Endodermal cell (in vitro differentiated cells): ENCODE measurements at regions not wholly inside any gene's neighbourhood (a gene's known extent, or its start where the extent isn't known, plus 50 kb on each side); places are given as distances from the start of the nearest gene placed in this dataset.

ENCODE experiments used
- DNase-seq: peaks from one replicate; pipeline ENCODE4 v3.0.0-alpha.2; 2017
- H3K27ac ChIP-seq: 2 replicates; pipeline ENCODE4 v1.5.1; 2013; ENCODE audit warnings: mild to moderate bottlenecking, low read depth, low read length, moderate library complexity
- H3K27me3 ChIP-seq: 2 replicates; pipeline ENCODE4 v1.6.1; 2013; ENCODE audit warnings: mild to moderate bottlenecking, low read length, moderate library complexity; ENCODE audit not compliant: insufficient read depth, control insufficient read depth, poor library complexity, severe bottlenecking
- H3K36me3 ChIP-seq: 2 replicates; pipeline ENCODE4 v1.7.0; 2013; ENCODE audit warnings: mild to moderate bottlenecking, low read length, moderate library complexity; ENCODE audit not compliant: control insufficient read depth, insufficient read depth
- H3K4me1 ChIP-seq: one replicate; pipeline ENCODE4 v1.7.0; 2013; ENCODE audit warnings: low read length; ENCODE audit not compliant: control insufficient read depth, insufficient read depth
- H3K4me3 ChIP-seq: 2 replicates; pipeline ENCODE4 v1.5.1; 2013; ENCODE audit warnings: mild to moderate bottlenecking, low read length, moderate library complexity
- H3K9ac ChIP-seq: 2 replicates; pipeline ENCODE4 v1.6.1; 2013; ENCODE audit warnings: mild to moderate bottlenecking, low read length, moderate library complexity; ENCODE audit not compliant: poor library complexity, severe bottlenecking; ENCODE audit errors: extremely low read depth
- H3K9me3 ChIP-seq: 2 replicates; pipeline ENCODE4 v1.6.1; 2013; ENCODE audit warnings: mild to moderate bottlenecking, low read length, moderate library complexity; ENCODE audit not compliant: control insufficient read depth
- H3K27ac Mint-ChIP-seq: 2 replicates; pipeline ENCODE4 v1.8.0; 2020; ENCODE audit warnings: mixed read lengths
- H3K27me3 Mint-ChIP-seq: 2 replicates; pipeline ENCODE4 v1.8.0; 2021; ENCODE audit warnings: mild to moderate bottlenecking, mixed read lengths; ENCODE audit not compliant: insufficient read depth
- H3K36me3 Mint-ChIP-seq: 2 replicates; pipeline ENCODE4 v1.8.0; 2020; ENCODE audit warnings: low read depth, mixed read lengths
- H3K4me1 Mint-ChIP-seq: 2 replicates; pipeline ENCODE4 v1.8.0; 2020; ENCODE audit warnings: mixed read lengths
- H3K4me3 Mint-ChIP-seq: 2 replicates; pipeline ENCODE4 v1.8.0; 2020; ENCODE audit warnings: mild to moderate bottlenecking, moderate library complexity, mixed read lengths
- H3K9me3 Mint-ChIP-seq: 2 replicates; pipeline ENCODE4 v1.8.0; 2020; ENCODE audit warnings: mild to moderate bottlenecking, mixed read lengths
- CTCF ChIP-seq: fragments of 200-600 bp; sonication (generic); conservative IDR thresholded peaks from 2 replicates; pipeline ENCODE4 v1.5.0; 2021; ENCODE audit warnings: antibody characterized with exemption, mild to moderate bottlenecking
- WGBS, 2 experiments: methylation state at CpG; one replicate each; pipeline versions ENCODE4 v1.1.5 to v1.1.7; 2013; ENCODE audit warnings: missing lambda C conversion rate in 2 of 2, mixed read lengths in 1 of 2; ENCODE audit not compliant: insufficient coverage in 1 of 2, insufficient read length in 1 of 2; 5-methylcytosine and 5-hydroxymethylcytosine counted together

DNA sequence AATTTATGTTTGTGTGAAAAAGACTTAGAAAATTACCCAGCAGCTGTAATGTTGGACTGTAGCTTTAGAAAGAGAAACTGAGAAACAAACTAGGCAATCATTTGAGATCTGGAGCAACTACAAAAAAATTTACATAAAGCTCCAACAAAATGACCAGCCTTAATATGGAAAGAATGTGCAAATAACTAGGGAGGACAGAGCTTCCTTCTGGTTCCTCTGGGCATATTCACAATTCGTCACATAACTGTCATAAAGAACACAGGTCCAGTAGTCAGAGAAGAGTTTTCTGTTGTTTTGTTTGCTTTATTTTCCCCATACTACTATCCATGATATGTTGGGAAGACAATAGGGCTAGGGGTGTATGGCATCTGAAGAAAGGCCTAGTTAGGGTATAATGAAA lies 416.8 kb upstream of the DSEL start:
- no peak for TF ChIP-seq CTCF
- Histone ChIP-seq H3K4me1 (no peaks in the 10 kb centered on the region), H3K27me3 (no peaks in the 10 kb centered on the region), H3K4me3 (no peak overlapping the region), H3K27ac (no peak overlapping the region), H3K36me3 (no peaks in the 10 kb centered on the region), H3K9ac (no peak overlapping the region), H3K9me3 (no peaks in the 10 kb centered on the region)
- Mint-ChIP-seq H3K9me3 (peaks cover 2% of the 10 kb centered on the region), H3K36me3 (no peaks in the 10 kb centered on the region), H3K27ac (no peak overlapping the region), H3K27me3 (no peaks in the 10 kb centered on the region), H3K4me1 (no peaks in the 10 kb centered on the region), H3K4me3 (no peak overlapping the region)
- WGBS, 2 experiments, result no CpG with 5 or more reads among the region's 1 CpG
- no peak for DNase-seq

DNA sequence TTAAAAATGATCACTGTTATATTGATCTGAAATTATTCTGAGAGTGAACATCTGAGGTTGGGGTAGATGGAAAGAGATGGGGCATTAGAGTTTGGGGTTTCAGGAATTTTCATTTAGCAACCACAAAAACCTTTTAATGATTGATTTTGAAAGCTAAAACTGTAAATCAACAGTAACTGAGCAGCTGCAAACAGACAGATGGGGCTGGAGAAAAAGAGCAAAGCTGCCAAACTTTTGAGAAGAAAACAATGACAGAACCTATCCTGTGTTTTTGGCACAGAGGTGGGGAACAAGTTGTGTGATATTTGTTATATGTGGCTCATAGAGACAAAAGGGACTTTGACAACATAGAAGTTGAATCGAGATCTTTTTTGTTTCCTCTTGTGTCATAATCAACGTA lies 415.8 kb upstream of the DSEL start:
- no peaks in the 10 kb centered on the region for H3K9me3 ChIP-seq
- no peak overlapping the region for H3K27ac ChIP-seq
- WGBS, 2 experiments, result 0% methylated on average over 1 of the region's 2 CpGs; no CpG with 5 or more reads in 1 of the 2 experiments
- no peak overlapping the region for H3K4me3 ChIP-seq
- no peak for DNase-seq
- Mint-ChIP-seq H3K4me1 (no peaks in the 10 kb centered on the region), H3K9me3 (no peaks in the 10 kb centered on the region), H3K4me3 (no peak overlapping the region), H3K36me3 (no peaks in the 10 kb centered on the region), H3K27me3 (no peaks in the 10 kb centered on the region), H3K27ac (no peak overlapping the region)
- no peaks in the 10 kb centered on the region for H3K27me3 ChIP-seq
- TF ChIP-seq CTCF, result no peak
- no peaks in the 10 kb centered on the region for H3K36me3 ChIP-seq
- H3K4me1 ChIP-seq, result no peaks in the 10 kb centered on the region
- H3K9ac ChIP-seq, result no peak overlapping the region

DNA sequence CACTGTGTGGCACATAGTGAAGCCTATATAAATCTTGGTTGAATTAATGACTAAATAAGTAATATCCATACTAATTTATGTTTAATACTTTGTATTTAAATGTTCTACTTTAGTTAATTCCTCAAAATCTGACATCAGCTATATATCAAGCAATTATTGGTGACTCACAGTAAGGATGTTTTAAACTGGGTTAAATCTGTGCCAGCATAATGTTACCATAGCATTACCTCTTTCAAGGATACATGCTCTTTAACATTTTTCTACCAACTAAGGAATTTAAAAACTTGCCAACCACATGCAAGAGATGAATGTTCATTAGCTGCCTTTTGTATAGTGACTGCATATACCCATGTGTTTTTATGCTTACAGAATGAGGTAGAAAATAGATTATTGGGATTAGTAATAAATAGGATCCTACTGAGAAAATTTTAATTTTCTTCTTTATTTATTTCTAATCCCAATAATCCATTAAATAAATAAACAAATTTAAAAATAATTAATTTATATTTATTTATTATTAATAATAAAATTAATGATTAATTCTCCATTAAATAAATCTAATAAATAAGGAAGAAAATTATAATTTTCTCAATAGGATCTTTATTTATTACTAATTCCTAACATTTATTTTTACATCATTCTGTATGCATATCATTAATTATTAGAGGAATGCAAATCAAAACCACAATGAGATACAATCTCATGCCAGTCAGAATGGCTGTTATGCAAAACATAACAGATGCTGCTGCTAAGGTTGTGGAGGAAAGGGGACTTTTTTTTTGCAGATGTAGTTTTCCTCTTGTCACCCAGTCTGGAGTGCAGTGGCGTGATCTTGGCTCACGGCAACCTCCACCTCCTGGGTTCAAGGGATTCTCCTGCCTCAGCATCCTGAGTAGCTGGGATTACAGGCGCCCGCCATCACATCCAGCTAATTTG lies 410.7 kb upstream of the DSEL start:
- Mint-ChIP-seq H3K27ac (no peak overlapping the region), H3K27me3 (no peaks in the 10 kb centered on the region), H3K9me3 (no peaks in the 10 kb centered on the region), H3K36me3 (no peaks in the 10 kb centered on the region), H3K4me1 (no peaks in the 10 kb centered on the region), H3K4me3 (no peak overlapping the region)
- H3K36me3 ChIP-seq, result no peaks in the 10 kb centered on the region
- no peak overlapping the region for H3K9ac ChIP-seq
- H3K27me3 ChIP-seq, result no peaks in the 10 kb centered on the region
- no peak overlapping the region for H3K27ac ChIP-seq
- no peaks in the 10 kb centered on the region for H3K9me3 ChIP-seq
- H3K4me1 ChIP-seq, result no peaks in the 10 kb centered on the region
- DNase-seq, result no peak
- TF ChIP-seq CTCF, result no peak
- no peak overlapping the region for H3K4me3 ChIP-seq
- WGBS, 2 experiments, result 94 to 100% methylated on average over 2 to 4 of the region's 4 CpGs
